PC-3 (cell line): ENCODE measurements at regions not wholly inside any gene's neighbourhood (a gene's known extent, or its start where the extent isn't known, plus 50 kb on each side); places are given as distances from the start of the nearest gene placed in this dataset.

ENCODE experiments used
- CTCF ChIP-seq: fragments of 300-600 bp; sonication (generic); conservative IDR thresholded peaks from 2 replicates; pipeline ENCODE4 v1.5.1; 2017; ENCODE audit warnings: antibody characterized with exemption, low read depth, mild to moderate bottlenecking, low read length
- EZH2 ChIP-seq: fragments of 300-600 bp; sonication (generic); IDR thresholded peaks from one replicate; pipeline ENCODE4 v1.6.1; 2017; ENCODE audit warnings: antibody characterized with exemption, mild to moderate bottlenecking, low read length; ENCODE audit not compliant: unreplicated experiment
- EZH2phosphoT487 ChIP-seq: fragments of 300-600 bp; sonication (generic); IDR thresholded peaks from 2 replicates; pipeline ENCODE4 v1.6.1; 2018; ENCODE audit warnings: mild to moderate bottlenecking, antibody characterized with exemption, low read length, borderline replicate concordance

- no peak for TF ChIP-seq CTCF
- TF ChIP-seq EZH2phosphoT487 = no peak
- TF ChIP-seq EZH2 = no peak
These were observed 68.4 kb upstream of the ARHGEF7 start for GRCh38 chr13:111046590-111047141.
